ENCODE measurements at regions not wholly inside any gene's neighbourhood (a gene's known extent, or its start where the extent isn't known, plus 50 kb on each side); places are given as distances from the start of the nearest gene placed in this dataset.
A peak's percentile ranks its signal among the peaks of the same experiment; 100 is the strongest.

- DNase-seq = peak; percentile 1 to 53
Measured at GRCh38 chr10:131743190-131744151, 157.3 kb upstream of the PPP2R2D start.

DNA sequence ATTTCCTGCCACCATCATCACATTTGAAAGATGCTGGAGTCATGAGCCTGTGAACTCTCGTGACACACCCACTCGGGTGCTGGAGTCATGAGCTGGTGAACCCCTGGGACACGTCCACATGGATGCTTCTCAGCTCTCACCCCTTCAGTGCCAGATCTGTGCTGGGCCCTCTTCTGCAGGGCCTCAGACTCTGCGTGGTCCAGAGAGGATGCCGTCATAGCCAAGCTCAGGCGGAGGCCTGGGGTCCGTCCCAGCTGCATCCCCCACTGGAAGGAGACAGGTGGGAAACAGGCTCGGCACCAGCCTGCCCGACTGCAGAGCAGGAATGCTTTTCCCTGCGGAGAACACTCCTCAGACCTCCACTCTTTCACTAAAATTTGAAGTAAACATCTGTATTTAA lies 156.5 kb upstream of the PPP2R2D start:
- DNase-seq = no peak

- no peak for DNase-seq
Measured at GRCh38 chr10:131745591-131745990, 155.2 kb upstream of the PPP2R2D start.

DNA sequence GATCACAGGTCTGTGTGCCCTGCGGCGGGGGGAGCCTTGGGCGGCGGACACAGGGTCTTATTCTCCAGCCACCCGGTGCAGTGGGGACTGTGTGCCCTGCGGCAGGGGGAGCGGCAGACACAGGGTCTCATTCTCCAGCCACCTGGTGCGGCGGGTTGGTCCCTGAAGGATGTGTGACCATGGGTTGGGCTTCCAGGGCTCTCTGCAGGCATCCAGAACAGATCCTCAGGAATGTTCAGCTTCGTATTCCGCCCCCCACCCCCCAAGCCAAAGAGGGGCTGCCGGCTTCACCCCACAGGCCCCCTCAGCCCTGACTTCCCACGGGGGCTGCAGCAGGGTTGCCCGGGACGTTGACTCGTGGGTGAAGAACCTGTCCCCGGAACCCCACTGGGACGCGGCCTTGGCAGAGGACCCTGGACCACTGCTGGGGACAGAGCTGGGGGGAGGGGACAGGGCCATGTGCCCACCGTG lies 154.5 kb upstream of the PPP2R2D start:
- no peak for DNase-seq

DNA sequence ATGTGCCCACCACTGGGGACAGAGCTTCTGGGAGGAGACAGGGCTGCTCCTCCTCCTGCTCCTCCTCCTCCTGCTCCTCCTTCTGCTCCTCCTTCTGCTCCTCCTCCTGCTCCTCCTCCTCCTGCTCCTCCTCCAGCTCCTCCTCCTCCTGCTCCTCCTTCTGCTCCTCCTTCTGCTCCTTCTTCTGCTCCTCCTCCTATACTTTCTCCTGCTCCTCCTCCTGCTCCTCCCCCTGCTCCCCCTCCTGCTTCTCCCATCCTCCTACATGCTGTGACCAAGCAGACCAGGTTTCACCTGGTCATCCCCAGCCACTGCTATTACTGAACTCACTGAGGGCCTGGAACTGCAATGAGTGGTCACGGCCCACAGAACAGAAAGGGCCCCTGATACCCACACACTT lies 154.0 kb upstream of the PPP2R2D start:
- DNase-seq = no peak

DNA sequence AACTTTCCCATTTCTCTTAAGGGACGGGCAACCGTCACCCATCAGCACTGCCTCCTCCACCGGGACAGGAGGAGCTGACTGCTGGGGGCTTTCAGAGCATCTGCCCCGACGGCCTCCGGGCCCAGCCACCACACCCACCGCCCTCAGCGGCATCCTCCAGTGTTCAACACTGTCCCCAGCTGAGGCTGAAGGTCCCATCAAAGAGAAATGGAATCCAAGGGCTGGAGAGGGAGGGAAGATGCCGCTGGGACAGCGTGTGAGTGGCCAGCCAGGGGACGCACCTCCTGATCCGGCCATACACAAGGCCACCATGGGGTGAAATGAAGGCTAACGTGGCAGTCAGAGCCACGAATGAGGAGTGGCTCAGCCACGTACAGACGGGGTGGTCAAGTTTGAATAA lies 153.6 kb upstream of the PPP2R2D start:
- no peak for DNase-seq

- DNase-seq = no peak
Measured at GRCh38 chr10:131747791-131748190, 153.0 kb upstream of the PPP2R2D start.

GRCh38 chr10:131748191-131748590 lies 152.6 kb upstream of the PPP2R2D start:
- no peak for DNase-seq

DNA sequence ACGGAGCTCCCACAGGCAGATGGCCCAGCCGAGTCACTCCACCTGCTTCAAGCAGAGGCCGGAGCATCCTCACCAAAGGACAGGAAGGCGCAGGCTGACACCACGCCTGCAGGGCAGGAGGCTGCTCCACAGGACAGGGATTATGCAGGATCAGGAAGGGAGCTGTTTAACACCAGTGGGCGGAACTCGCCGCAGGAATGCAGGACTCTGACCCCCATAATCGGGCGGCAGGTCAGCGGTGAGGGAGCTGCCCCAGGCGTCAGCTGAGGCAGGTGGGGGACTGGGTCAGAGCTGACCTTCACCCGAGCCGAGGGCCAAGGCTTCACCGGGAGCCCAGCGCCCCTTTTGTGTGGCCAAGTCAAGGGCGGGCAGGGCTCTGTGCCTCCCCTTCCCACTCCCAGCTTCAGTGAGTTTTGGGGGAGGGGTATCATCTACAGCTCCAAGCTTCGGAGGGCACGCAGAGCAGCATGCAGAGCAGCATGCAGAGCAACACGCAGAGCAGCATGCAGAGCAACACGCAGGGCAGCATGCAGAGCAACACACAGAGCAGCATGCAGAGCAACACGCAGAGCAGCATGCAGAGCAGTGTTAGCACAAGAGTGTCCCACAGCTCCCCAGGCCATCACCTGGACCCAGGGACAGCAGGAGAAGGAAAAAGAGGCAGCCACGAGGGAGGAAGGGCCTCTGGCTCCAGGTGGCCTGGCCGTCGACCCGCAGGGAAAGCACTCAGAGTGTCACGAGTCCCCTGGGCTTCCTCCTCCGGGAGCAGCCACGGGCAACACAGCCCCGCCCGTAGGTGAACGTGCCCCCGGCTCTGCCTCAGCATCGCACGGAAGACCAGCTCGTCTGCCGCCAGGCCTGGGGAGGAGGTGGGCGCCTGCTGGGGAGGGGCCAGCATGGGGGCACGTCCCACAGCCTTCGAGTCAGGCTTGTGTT lies 151.7 kb upstream of the PPP2R2D start:
- no peak for DNase-seq

DNA sequence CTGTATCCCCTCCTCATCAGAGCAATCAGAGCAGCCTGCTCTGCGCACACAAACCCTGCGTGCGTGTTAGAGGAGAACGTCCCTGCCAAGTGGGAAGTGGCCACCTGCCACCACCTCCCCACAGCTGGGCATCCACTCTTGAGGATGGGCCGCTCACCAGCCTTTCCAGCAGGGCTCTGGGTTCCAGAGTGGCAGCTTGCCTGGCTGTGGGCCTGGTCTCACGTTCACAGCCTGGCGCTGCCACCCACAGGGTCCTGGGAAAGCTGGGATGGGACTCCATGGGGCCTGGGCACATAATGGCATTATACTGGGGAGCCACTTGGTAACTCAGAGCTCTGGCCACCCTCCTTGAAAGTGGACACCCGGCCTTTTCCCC lies 151.1 kb upstream of the PPP2R2D start:
- DNase-seq = no peak

- no peak for DNase-seq
Measured at GRCh38 chr10:131750171-131750895, 150.5 kb upstream of the PPP2R2D start.

GRCh38 chr10:131750973-131751826 lies 149.6 kb upstream of the PPP2R2D start:
- DNase-seq = no peak

GRCh38 chr10:131751827-131752775 lies 148.7 kb upstream of the PPP2R2D start:
- DNase-seq = no peak

DNA sequence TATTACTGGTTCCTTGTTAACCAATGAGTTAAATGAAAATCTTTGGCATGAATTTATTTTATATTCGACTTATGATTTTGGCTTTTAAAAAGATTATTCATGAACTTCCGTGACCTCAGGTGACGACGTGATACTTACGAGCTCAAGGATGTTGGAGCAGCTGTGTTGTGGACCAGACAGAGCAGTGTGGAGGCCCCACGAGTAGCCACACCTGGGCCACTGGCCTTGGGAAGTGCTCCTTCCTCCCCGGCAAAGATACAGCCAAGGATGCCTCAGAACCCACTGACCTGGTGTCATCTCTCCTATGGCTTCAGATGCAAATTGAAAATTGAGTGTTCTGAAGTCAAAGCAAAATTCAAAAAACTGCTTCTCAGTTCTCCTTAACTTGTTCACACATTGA lies 147.5 kb upstream of the PPP2R2D start:
- DNase-seq = no peak

GRCh38 chr10:131755200-131755599 lies 145.6 kb upstream of the PPP2R2D start:
- DNase-seq = no peak

DNA sequence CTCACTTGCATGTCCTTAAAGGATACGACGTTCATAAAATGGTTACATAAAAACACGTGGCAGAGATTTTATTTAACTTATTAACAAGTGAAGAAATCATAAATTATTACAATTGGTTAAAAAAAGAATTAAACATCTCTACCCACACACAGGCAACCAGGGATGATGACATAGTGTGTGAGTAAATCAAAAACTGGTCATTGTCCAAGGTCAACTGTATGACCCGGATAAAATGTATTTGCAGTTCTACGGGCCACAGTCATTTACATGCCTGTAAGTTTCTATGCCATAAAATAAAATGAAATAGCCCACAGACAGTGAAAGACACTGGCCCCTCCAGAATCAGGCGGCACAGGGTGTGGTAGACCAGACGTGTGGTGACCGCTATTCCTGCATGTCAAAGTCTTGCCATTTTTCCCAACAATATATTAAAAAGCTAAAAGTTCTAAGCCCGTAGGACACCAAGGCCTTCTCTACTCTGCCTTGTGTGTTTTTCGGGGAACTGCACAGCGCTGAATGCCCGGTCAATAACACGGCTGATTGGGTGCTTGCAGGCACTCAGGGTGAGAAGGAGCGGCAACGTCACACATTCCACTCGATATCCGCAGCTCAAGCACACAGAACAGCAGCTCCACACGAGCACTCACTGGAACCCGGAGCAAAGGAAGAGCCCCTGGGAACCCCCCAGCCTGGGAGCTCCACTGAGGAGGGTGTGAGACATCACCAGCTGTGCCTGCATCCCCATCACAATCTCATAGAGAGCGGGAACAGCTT lies 143.3 kb upstream of the PPP2R2D start:
- no peak for DNase-seq

DNA sequence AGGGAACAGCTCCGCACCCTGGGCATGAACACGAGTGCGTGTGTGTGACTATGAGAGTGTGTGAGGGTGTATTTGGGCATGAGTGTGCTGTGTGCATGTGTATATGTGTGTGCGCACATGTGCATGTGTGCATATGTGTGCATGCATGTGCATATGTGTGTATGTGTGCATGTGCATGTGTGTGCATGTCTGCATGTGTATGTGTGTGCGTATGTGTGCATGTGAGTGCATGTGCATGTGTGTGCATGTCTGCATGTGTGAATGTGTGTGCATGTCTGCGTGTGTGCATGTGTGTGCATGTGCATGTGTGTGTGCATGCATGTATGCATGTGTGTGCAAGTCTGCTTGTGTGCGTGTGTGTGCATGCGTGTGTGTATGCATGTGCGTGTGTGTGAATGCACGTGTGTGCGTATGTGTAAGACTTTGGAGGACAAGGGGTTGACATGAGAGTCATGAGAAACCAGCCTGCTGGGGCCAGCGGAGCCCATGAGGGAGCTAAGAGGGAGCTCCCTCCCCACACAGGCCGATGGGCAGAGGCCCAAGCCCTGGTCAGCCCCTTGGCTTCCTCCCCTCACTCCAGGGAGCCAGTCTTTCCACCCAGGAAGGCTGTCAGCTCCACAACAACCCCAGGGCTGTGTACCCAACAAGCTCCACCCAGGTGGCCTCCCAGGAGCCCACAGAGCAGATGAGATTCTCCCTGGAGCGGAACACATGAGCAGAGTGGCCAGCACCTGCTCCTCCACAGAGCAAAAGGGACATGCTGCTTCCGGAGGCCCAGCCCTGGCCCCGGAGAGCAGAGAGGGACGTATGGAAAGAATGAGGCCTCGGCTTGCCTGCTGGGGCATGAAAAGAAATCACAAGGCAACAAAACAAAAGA lies 142.5 kb upstream of the PPP2R2D start:
- no peak for DNase-seq

- DNase-seq = no peak
Measured at GRCh38 chr10:131758939-131759301, 141.9 kb upstream of the PPP2R2D start.

DNA sequence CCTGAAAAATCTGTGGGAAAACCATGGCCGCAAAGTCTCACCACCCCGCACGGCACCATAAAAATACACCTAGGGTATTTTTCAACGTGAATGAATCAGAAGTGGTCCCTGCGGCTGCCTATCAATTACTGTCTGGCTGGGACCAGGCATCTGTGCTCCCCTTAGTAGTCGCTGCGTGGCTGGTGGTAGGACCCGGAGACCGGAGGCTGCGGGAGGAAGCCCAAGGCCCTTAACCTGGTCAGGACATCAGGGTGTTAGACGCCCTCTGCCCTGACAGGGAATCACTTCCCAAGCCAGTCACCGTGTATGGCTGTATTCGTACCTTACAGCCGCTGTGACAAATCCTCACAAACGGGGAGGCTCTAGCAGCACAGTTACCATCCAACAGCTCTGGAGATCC lies 141.5 kb upstream of the PPP2R2D start:
- DNase-seq = no peak
